SK-N-MC (cell line): ENCODE measurements at regions not wholly inside any gene's neighbourhood (a gene's known extent, or its start where the extent isn't known, plus 50 kb on each side); places are given as distances from the start of the nearest gene placed in this dataset.

Source experiments
- EZH2 ChIP-seq: fragments of 200-600 bp; sonication (generic); IDR thresholded peaks from one replicate; pipeline ENCODE4 v1.6.1; 2017; ENCODE audit warnings: antibody characterized with exemption
- FOXP2 ChIP-seq: optimal IDR thresholded peaks from 2 replicates; pipeline ENCODE3; 2011; ENCODE audit warnings: mild to moderate bottlenecking, moderate library complexity; ENCODE audit not compliant: insufficient read depth; ENCODE audit errors: extremely low read length, control extremely low read depth
- POLR2AphosphoS5 ChIP-seq: IDR thresholded peaks from 2 replicates; pipeline ENCODE4 v1.6.1; 2012; ENCODE audit warnings: mild to moderate bottlenecking, low read depth, low read length, borderline replicate concordance

- no peak for TF ChIP-seq EZH2
- TF ChIP-seq POLR2AphosphoS5: no peak
- no peak for TF ChIP-seq FOXP2
Measured at GRCh38 chr12:92077530-92077929, 68.1 kb downstream of the BTG1 start.
